ENCODE measurements at regions not wholly inside any gene's neighbourhood (a gene's known extent, or its start where the extent isn't known, plus 50 kb on each side); places are given as distances from the start of the nearest gene placed in this dataset.
"Not testable (repeated sequence)": the region's sequence is repeated elsewhere in the genome, so short reads cannot be mapped to it uniquely, and the experiment has no call there.

DNA sequence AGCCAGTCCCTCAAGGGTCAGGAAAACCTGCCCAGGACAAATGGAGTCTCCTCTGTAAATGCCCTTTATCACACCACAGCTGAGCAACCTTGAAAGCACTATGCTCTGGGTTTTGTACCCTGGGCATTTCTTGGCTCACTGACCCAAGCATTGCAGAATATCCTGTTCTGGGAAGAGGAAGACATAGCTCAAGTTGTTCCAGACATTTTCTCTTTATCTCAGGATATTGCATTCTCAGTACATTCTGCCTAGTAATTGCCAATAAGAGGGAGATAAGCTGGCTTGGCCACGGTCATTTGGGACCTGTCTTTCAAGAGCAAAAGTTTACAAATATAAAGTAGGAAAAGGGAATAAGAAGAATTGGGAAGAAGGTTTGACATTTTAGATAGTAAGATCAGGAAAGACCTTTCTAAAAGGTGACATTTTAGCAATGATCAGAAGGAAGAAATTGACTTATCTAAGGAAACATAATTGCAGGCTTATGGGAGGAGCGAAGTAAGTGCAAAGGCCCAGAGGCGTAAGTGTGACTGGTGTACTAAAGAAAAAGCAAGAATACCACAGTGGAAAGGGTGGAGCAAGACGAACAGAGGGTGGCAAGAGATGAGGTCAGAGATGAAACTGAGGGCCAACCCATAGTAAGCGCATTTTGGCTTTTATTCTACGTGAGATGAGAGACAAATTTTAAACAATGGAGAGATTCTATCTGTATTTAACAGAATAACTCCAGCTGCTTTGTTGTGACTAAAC, 394.0 kb upstream of the CXADR start:
- ChIA-PET CTCF (no interaction called here), POLR2A (no interaction called here)

DNA sequence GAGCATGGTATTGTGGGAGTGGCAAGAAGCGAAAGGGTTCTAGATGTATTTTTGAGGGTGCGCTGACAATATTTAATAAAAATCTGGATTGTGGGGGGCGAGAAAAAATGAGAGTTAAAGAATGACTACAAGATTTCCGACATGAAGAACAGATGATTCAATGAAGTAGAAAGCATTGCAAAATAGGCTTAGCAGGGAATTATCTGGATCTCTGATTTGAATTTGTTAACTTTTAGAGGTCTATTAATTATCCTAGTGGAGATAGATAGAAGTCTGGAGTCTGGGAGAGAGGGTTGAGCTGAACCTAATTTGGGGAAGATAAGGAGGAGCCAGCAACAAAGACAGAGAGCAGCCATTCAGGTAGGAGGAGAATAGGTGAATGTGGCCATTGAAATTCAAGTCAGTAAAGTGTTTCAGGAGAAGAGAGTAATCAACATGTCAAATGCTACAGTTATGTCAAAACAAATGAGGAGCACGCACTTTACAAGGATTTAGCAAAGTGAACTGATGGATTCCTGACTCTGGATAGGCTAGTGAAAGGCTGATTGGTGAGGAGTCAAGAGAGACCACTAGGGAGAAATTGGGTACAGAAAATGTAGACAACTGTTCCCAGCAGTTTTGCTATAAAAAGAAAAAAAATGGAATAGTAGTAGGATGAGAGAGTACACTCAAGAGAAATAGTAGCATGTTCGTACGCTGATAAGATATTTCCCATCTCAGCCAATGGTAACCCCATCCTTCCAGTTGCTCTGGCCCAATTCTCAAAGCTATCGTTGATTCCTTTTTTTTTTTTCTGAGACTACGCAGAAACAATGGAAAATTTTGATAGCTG, 393.2 kb upstream of the CXADR start:
- POLR2A ChIA-PET: no interaction called here
- CTCF ChIA-PET: no interaction called here

DNA sequence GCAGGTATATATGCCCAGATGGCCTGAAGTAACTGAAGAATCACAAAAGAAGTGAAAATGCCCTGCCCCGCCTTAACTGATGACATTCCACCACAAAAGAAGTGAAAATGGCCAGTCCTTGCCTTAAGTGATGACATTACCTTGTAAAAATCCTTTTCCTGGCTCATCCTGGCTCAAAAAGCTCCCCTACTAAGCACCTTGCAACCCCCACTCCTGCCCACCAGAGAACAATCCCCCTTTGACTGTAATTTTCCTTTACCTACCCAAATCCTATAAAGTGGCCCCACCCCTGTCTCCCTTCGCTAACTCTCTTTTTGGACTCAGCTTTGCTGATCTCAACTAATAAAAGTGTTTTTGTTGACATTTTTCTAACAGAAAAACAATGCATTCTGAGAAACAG, 385.4 kb upstream of the CXADR start:
- CTCF ChIA-PET, POLR2A ChIA-PET: not testable (repeated sequence)

DNA sequence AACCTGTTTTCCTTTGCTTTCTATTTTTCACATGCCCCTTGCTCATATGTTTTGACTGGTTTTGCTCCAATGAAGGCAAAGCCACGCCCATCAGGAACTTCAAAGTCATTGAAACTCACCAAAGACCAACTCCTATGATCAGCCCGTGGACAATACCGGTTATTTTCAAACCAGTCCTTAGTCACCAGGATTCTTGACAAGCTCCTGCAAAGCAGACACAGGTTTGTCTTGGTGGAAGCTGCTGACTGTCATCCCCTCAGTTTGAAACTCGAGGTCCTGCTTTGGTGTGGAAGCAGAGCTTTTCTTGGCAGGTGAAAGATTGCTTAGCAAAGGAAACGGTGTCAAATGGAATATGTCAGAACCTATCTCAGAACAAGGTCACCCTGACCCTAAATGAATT, 384.7 kb upstream of the CXADR start:
- CTCF ChIA-PET: no interaction called here
- POLR2A ChIA-PET: no interaction called here

DNA sequence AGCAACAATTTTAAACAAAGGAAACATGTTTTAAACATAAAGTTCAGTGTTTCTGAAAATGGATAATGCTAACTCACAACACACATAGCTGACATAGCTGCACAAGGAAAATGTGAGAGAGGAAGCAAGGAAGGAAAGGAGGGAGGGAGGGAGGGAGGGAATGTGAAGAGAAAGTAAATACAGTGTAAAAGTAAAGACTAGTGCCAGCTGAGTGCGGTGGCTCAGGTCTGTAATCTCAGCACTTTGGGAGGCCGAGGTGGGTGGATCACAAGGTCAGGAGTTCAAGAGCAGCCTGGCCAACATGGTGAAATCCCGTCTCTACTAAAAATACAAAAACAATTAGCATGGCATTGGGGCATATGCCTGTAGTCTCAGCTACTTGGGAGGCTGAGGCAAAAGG, 373.7 kb upstream of the CXADR start:
- CTCF ChIA-PET, POLR2A ChIA-PET: not testable (repeated sequence)

DNA sequence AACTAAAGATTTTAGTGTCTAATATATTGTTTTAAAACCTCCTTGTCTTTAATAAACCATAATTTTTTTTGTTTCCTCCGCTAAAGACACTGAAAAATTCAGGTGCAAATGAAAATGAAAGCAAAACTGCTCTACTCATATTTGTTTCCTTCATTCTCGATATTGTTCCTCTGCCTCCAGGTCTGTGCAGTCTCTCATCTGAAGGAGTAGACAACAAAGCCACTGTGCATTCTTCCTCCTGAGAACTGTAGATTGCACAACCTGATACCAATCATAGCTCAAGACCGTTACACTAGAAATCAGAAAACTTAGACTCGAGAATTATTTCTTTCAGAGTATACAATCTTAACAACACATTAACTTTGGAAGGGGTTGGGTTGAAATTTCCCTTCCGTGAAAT, 373.1 kb upstream of the CXADR start:
- CTCF ChIA-PET: interaction anchor here (0.6 kb wide), 1 partner anchor 10 kb away, joined by 3 read pairs; no protein-coding TSS in a partner anchor
- POLR2A ChIA-PET: no interaction called here

DNA sequence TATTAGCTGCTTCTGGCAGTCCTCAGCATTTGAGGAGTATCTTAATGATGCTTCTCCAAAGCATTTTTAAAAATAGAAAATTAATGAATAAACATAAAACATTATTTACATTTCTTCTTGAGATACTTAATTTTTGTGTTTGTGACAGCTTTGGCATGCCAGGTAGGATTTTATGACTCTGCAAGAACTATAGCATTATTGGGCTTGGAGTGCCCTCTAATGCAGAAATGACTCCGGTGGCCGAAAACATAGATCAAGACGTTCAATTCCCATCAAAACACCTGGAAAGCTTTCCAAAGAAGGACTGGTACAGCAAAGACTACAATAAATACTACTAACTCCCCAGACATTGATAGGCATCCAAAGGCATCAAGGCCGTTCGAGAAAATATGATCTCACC, 366.4 kb upstream of the CXADR start:
- CTCF ChIA-PET: no interaction called here

DNA sequence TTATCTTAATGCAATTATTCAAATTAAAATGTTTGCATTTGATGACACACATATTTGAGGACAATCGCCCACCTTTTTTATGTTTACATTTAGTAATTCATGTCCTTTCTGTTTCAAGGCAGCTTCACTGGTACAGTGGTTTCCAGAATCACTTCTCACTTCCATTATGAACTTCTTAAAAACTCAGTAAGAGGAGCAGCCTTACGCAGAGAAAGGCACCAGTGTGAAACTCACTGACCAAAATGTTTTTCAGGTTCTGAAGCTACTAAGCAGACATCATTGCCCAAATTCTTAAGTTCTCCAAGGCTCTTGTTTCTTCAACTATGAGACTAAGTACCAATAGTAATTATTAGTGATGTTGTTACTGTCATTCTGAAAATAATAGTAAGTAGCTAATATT, 353.1 kb upstream of the CXADR start:
- CTCF ChIA-PET: no interaction called here
- POLR2A ChIA-PET: no interaction called here

More for the DNA sequence above, 366.4 kb upstream of the CXADR start:
- POLR2A ChIA-PET: no interaction called here

DNA sequence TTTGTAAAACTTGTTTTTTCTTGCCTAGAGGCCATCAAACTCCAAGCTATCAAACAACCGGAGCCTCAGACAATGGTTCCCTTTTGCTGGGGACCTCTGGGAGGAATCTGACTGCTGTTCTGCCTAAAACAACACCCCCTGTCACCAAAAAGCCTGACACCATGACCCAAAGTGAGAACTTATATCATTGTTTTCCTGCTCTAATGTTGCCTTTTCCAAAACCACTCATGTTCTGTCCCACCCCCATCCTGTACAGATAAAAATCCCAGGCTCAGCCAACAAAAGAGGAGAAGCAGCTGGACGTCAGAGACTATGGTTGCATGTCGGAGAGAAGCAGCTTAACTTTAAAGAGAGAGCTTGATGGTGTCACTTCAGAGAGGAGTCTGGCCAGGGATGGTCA, 327.2 kb upstream of the CXADR start:
- ChIA-PET POLR2A (no interaction called here), CTCF (no interaction called here)

DNA sequence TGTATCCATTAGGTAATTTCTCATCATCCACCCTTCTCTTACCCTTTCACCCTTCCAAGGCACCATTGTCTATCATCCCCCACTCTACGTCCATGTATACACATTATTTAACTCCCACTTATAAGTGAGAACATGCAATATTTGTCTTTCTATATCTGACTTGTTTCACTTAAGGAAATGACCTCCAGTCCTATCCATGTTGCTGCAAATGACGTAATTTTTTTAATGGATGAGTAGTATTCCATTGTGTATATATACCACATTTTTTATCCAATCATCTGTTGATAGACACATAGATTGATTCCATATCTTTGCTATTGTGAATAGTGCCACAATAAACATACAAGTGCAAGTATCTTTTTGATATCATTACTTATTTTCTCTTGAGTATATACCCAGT, 322.9 kb upstream of the CXADR start:
- POLR2A ChIA-PET: no interaction called here
- CTCF ChIA-PET: no interaction called here

DNA sequence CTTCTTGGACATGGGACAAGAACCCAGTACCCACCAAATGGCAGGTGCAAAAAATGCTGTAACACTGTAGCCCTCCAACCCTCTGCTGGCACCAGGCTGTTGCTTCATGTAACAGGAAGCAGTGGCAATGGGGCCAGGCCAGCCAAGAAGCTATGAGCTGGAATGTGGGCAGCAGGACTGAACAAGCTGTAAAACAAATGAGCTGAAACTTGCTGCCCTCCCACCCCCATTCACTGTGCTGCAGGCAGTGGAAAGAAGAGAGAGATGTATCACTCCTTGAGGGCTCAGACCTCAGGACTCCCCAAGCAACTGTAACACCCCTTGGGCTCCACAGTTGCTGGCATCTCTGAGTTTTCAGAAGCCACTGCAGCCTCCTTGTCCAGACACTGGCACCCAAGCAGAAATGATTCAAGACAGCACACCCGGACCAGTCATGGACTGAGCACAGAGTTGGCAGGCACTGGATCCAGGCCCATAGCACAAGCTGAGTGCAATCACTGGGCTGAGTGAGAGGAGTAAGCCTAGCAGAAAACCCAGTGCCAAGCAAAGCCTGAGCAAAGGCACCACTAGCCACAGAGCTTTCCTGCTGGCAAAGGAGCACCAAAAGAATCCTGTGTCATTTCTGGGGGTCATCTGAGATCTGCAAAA, 321.4 kb upstream of the CXADR start:
- CTCF ChIA-PET: no interaction called here
- POLR2A ChIA-PET: no interaction called here

DNA sequence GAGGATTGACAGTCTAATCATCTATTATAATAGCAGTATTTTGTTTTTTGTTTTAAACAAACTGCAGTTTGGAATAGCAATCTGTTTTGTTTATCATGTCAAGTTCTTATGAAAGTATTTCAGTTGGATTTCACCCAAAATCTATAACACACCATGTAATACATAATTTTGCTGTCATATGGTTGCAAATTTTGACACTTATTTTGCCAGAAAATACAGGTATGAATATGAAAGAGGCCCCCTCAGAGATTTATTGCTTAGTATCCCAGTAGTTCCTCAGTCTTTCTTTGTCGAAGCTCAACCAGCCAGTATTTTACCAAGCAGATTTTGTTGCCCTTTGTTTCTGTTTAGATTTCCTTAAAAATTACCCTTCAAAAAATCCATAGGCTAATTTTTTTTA, 317.5 kb upstream of the CXADR start:
- POLR2A ChIA-PET: no interaction called here
- CTCF ChIA-PET: no interaction called here

DNA sequence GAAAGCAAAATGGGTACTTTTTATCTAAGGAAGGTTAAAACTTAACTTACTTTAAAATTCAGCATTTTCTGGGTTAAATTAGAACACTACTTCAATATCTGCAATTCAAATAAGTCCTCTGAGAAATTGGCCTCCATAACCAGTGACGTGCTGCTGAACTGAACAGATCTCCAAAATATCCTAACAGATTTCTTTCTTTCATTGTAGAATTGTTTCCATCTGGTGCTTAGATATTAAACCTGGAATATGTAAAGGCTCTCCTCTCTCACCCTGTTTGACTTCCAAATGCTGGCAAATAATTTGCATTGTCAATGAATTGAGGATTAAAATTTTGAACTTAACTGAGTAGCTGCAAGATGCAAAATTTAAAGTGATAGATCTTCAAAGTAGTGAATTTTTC, 316.9 kb upstream of the CXADR start:
- ChIA-PET POLR2A (no interaction called here), CTCF (no interaction called here)

DNA sequence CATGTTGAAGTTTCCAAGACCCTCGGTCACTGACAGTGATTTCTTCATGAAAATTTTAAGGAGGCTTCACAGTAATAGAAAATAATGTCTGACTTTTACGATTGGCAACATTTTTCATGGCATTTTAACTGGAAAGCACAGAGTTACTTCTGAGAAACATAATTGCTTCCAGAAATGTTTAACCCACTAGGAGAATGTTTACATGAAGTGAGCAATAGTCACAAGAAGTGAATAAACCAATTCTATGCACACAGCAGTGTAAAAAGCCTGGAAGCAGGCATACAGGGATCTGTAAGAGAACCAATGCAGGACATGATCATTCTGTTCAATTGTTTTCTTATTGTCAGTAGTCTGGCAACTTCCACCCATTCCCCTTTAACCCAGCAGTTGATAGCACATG, 316.2 kb upstream of the CXADR start:
- POLR2A ChIA-PET: no interaction called here
- CTCF ChIA-PET: no interaction called here

DNA sequence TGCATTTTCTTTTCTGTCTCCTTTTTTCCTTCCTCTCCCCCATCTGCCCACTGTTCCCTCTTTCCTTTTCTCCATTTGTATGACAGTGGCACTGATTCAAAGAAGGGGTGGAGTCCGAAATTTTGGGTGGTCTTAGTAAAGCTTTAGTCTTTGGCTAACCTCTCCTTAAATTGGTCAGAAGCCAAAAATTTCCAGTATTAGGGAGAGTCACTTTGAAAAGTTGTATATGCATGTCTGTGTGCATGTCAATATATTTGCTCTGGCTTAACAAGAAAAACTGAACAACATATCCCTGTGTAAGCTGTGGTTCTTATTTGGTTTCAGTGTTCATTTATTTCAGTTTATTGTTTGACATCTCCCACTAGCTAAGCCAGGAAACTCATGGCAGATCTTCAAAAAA, 314.8 kb upstream of the CXADR start:
- ChIA-PET CTCF (no interaction called here), POLR2A (interaction anchor here (0.5 kb wide), 1 partner anchor 319 kb away, joined by 3 read pairs; no protein-coding TSS in a partner anchor)

DNA sequence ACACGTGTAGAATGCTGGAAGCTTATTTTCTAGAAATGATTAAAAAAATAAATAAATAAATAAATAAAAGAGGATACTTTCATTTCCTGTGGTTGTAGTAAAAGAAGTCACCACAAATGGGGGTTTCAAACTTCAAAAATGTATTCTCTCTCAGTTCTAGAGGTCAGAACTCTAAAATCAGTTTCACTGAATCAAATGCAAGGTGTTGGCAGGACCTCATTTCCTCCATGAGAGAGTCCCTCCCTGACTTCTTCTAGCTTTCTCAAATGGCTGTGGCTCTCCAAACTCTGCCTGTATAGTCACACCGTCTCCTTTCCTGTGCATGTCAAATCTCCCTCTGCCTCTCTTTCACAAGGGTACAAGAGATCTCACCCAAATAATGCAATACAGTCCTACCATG, 312.6 kb upstream of the CXADR start:
- ChIA-PET CTCF (no interaction called here), POLR2A (no interaction called here)

DNA sequence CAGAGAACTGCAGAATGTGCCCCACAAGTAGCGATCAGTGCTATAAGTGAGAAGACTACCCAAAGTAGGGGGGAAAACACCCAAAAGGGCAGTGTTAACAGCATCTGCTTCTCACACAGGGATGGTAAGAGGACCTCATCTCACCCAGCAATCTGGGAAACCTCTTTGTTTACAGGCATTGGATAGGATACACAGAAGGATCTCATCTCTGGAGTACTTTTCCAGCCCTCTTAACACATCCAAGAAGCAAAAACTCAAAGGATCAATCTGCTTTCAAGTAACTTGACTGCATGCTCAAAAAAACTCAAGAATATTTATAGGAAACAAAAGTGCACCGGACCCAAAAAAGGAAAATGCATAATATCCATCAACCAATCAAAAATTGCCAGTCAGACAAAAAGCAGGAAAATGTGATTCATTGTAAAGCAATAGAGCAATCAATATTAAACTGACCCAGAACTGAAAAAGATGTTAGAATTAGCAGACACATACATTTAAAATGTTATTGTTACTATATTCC, 311.0 kb upstream of the CXADR start:
- ChIA-PET POLR2A (no interaction called here), CTCF (no interaction called here)

DNA sequence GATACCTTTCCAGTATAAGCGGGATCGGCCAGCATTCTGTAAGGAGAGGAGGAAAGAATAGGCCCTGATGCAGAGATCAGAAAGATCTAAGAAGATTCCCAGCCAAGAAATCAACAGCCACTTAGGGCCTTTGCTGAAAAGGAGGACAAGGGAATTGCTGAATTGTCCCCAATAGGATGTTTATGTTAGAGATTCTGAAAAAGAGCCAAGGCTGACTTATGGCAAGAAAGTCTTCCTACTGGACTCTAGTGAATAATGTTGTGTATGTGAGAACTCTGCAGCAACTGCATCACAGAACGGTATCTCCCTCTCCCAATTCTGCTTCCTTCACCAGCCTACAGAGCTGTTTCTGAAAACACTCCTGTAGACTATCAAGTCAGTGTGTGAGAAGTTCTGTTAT, 298.0 kb upstream of the CXADR start:
- ChIA-PET CTCF (no interaction called here), POLR2A (no interaction called here)

DNA sequence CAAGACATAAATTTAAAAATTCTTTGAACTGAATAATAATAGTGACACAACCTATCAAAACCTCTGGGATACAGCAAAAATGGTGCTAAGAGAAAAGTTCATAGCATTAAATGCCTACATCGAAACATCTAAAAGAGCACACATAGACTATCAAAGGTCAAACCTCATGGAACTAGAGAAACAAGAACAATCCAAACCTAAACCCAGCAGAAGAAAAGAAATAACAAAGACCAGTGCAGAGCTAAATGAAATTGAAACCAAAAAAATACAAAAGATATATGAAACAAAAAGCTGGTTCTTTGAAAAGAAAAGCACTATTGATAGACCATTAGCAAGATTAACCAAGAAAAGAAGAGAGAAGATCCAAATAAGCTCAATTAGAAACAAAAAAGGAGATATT, 293.8 kb upstream of the CXADR start:
- CTCF ChIA-PET: not testable (repeated sequence)

DNA sequence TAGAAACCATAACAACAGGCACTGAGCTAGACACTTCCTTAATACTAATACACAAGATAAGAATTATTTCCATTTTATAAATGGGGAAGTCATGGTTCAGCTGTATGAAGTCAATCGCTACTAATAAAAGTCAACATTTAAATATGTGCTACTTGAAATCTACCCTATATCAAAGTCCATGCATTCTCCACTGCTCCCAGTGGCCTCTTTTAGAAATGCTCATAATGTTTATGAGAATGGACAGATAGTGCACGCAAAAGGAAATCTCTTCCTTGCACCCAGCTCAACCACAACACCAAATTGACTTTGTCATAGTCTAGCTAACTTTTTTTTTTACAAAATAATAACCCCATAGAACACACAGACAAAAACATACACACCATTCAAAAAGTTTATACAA, 281.7 kb upstream of the CXADR start:
- ChIA-PET CTCF (no interaction called here), POLR2A (no interaction called here)

More for the DNA sequence above, 293.8 kb upstream of the CXADR start:
- POLR2A ChIA-PET: not testable (repeated sequence)

DNA sequence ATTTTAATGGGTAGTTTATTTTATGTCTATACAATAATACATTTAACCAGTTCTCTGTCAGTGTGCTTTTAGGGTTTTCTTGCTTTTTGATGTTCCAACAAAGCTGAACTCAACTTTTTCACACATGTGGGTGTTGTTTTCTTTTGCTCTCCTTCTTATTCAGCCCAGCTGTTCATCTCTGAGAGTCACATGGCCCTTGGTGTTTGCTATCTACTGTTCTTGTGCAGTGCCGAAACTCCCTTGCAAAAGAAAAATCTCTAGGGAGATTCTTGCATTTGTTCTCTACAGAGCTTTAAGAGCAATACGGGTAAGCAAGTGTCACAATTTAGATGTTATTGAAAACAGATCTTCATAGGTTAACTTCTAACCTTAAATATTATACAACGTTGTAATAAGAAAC, 281.1 kb upstream of the CXADR start:
- CTCF ChIA-PET: no interaction called here

More for the DNA sequence above, 281.1 kb upstream of the CXADR start:
- POLR2A ChIA-PET: no interaction called here

All from activated CD8-positive, alpha-beta memory T cell treated with anti-CD3 and anti-CD28 coated beads for 36 hours (primary cell).